Lung (tissue), 11 donors: ENCODE measurements at regions not wholly inside any gene's neighbourhood (a gene's known extent, or its start where the extent isn't known, plus 50 kb on each side); places are given as distances from the start of the nearest gene placed in this dataset.
"Not testable (repeated sequence)": the region's sequence is repeated elsewhere in the genome, so short reads cannot be mapped to it uniquely, and the experiment has no call there.

Source experiments
- ATAC-seq: fragments of 200-7000 bp; cut with Tn5 transposase; one replicate; pipeline ENCODE4 v1.9.1; 2020; ENCODE audit warnings: moderate number of reproducible peaks; ENCODE audit not compliant: insufficient read depth, low FRiP score
- DNase-seq, 3 donors: peaks; one replicate each; pipeline ENCODE4 v3.0.0-alpha.2; 2013 to 2017
- H3K27ac ChIP-seq, 2 donors: one replicate each; pipeline ENCODE4 v1.5.1; 2013; ENCODE audit warnings: mild to moderate bottlenecking in 2 of 2, moderate library complexity in 2 of 2, control low read depth in 1 of 2, inconsistent platforms in 1 of 2, low read depth in 1 of 2, low read length in 1 of 2
- H3K27me3 ChIP-seq, 3 donors: one replicate each; pipeline ENCODE4 v1.5.1; 2013; ENCODE audit warnings: low read length in 2 of 3; ENCODE audit not compliant: control insufficient read depth in 3 of 3, insufficient read depth in 3 of 3
- H3K36me3 ChIP-seq, 4 donors: one replicate each; pipeline ENCODE4 v1.5.1; 2013; ENCODE audit warnings: low read length in 4 of 4, mild to moderate bottlenecking in 1 of 4, moderate library complexity in 1 of 4; ENCODE audit not compliant: control insufficient read depth in 4 of 4, insufficient read depth in 4 of 4
- H3K4me1 ChIP-seq, 5 donors: one replicate each; pipeline ENCODE4 v1.5.1; 2013; ENCODE audit warnings: low read length in 5 of 5, mild to moderate bottlenecking in 2 of 5, moderate library complexity in 1 of 5; ENCODE audit not compliant: control insufficient read depth in 5 of 5, insufficient read depth in 5 of 5
- H3K4me3 ChIP-seq: one replicate; pipeline ENCODE4 v1.5.1; 2013; ENCODE audit warnings: mild to moderate bottlenecking, control low read depth, moderate library complexity
- H3K9ac ChIP-seq, 2 donors: one replicate each; pipeline ENCODE4 v1.5.1; 2013; ENCODE audit warnings: low read length in 2 of 2, control low read depth in 1 of 2; ENCODE audit not compliant: insufficient read depth in 1 of 2
- H3K9me3 ChIP-seq, 4 donors: one replicate each; pipeline ENCODE4 v1.5.1; 2013; ENCODE audit warnings: low read length in 3 of 4, mild to moderate bottlenecking in 1 of 4, moderate library complexity in 1 of 4; ENCODE audit not compliant: control insufficient read depth in 4 of 4, insufficient read depth in 3 of 4
- WGBS, 2 donors: extraction: QIAGEN DNeasy Blood & Tissue Kit; methylation state at CpG; one replicate each; pipeline ENCODE4 v1.1.7; 2013; 5-methylcytosine and 5-hydroxymethylcytosine counted together
- TF ChIP-seq, protein P1 (sequence below): IDR thresholded peaks from 2 replicates; pipeline ENCODE4 v1.5.1; 2012; ENCODE audit warnings: mild to moderate bottlenecking; ENCODE audit errors: control extremely low read depth, extremely low read depth
- donor health status: control.
- donor health status: control.
- donor health status: Bipolar disorder and iron deficiency.
- donor health status: healthy.
- donor health status: DM: yes; HTN: yes; CAD: no.

DNA sequence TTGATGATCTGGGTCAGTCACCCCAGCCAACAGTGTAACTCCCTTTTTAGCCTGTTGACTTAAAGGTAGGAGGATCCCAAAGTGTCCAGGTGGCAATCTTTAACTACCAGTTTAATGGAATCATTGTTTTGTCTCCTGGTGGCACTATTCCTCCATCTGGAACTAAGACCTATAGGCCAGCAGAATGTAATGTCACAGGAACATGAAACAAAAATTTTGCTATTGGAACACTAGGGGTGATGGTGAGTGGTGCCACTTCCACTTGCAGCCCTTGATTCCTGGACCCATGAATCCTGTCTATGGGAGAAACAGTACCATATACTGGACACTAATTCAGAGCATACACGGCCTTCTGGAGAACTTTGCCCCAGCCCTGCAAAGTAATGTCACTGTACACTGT, 219.5 kb upstream of the RASA1 start:
- peaks cover 0 to 10% (median 0%) of the 10 kb centered on the region in 4 donors for H3K9me3 ChIP-seq
- no peak overlapping the region for H3K27ac ChIP-seq
- no peak overlapping the region for H3K4me3 ChIP-seq
- ATAC-seq = no peak
- no peak overlapping the region for H3K9ac ChIP-seq
- TF ChIP-seq, protein P1, sequence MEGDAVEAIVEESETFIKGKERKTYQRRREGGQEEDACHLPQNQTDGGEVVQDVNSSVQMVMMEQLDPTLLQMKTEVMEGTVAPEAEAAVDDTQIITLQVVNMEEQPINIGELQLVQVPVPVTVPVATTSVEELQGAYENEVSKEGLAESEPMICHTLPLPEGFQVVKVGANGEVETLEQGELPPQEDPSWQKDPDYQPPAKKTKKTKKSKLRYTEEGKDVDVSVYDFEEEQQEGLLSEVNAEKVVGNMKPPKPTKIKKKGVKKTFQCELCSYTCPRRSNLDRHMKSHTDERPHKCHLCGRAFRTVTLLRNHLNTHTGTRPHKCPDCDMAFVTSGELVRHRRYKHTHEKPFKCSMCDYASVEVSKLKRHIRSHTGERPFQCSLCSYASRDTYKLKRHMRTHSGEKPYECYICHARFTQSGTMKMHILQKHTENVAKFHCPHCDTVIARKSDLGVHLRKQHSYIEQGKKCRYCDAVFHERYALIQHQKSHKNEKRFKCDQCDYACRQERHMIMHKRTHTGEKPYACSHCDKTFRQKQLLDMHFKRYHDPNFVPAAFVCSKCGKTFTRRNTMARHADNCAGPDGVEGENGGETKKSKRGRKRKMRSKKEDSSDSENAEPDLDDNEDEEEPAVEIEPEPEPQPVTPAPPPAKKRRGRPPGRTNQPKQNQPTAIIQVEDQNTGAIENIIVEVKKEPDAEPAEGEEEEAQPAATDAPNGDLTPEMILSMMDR = no peak
- DNase-seq = no peak
- 87 to 98% methylated on average over 1 of the region's 1 CpG for WGBS, 2 donors
- H3K36me3 ChIP-seq = no peaks in the 10 kb centered on the region
- H3K4me1 ChIP-seq = no peaks in the 10 kb centered on the region
- H3K27me3 ChIP-seq = no peaks in the 10 kb centered on the region

DNA sequence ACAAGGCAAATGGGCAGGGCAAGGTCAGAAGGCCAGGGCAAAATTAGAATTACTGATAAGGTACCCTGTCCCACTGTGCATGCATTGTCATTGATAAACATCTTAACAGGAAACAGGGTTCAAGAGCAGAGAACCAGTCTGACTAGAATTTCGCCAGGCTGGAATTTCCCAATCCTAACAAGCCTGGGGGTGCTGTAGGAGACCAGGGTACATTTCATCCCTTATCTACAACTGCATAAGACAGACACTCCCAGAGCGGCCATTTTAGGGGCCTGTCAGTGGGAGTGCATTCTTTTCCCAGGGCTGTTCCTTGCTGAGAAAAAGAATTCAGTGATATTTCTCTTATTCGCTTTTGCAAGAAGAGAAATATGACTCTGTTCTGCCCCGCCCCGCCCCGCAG, 218.7 kb upstream of the RASA1 start:
- H3K4me3 ChIP-seq, H3K9ac ChIP-seq, H3K27ac ChIP-seq, H3K4me1 ChIP-seq, ATAC-seq, DNase-seq, H3K9me3 ChIP-seq, H3K36me3 ChIP-seq, H3K27me3 ChIP-seq: not testable (repeated sequence)
- 90 to 91% methylated on average over 6 of the region's 6 CpGs for WGBS, 2 donors

DNA sequence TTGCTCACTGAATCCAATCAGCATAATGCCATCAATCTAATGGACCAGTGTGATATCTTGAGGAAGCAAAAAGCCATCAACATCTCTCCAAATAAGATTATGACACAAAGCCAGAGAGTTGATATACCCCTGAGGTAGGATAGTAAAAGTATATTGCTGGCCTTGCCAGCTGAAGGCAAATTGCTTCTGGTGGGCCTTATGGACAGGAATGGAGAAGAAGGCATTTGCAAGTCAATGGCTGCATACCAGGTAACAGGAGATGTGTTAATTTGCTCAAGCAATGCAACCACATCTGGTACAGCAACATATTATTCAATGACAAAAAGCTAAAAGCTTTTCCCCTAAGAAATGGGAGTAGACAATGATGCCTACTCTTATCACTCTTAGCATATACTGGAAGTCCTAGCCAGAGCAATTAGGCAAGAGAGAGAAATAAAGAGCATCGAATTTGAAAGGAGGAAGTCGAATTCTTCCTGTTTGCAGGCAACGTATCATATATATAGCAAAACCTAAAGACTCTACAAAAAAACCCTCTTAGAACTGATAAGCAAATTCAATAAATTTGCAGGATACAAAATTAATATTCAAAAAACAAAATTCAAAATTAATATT, 216.1 kb upstream of the RASA1 start:
- ATAC-seq (no peak), DNase-seq (no peak)
- WGBS, 2 donors = 42 to 64% methylated on average over 3 of the region's 3 CpGs
- Histone ChIP-seq H3K4me3 (no peak overlapping the region), H3K27me3 (no peaks in the 10 kb centered on the region), H3K9me3 (peaks cover 0 to 10% (median 0%) of the 10 kb centered on the region in 4 donors), H3K4me1 (no peaks in the 10 kb centered on the region), H3K36me3 (no peaks in the 10 kb centered on the region), H3K9ac (no peak overlapping the region), H3K27ac (no peak overlapping the region)
- TF ChIP-seq, protein P1 = no peak

DNA sequence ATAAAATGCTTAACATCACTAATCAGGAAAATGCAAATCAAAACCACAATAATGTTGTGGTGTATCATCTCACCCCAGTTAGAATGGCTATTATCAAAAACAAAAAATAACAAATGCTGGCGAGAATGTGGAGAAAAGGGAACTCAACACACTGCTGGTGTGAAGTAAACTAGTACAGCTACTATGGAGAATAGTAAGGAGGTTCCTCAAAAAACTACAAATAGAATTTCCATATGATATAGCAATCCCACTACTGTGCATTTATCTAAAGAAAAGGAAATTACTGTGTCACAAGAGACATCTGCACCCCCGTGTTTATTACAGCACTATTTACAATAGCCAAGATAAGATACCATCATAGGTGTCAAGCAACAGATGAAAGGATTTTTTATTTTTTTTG, 214.5 kb upstream of the RASA1 start:
- no peak for DNase-seq
- Histone ChIP-seq H3K9me3 (peaks cover 0 to 10% (median 0%) of the 10 kb centered on the region in 4 donors), H3K36me3 (no peaks in the 10 kb centered on the region), H3K27ac (no peak overlapping the region), H3K4me1 (no peaks in the 10 kb centered on the region), H3K27me3 (no peaks in the 10 kb centered on the region), H3K9ac (no peak overlapping the region), H3K4me3 (no peak overlapping the region)
- TF ChIP-seq, protein P1 = no peak
- no peak for ATAC-seq
- 32 to 44% methylated on average over 2 of the region's 2 CpGs for WGBS, 2 donors
